ENCODE measurements at regions not wholly inside any gene's neighbourhood (a gene's known extent, or its start where the extent isn't known, plus 50 kb on each side); places are given as distances from the start of the nearest gene placed in this dataset.

DNA sequence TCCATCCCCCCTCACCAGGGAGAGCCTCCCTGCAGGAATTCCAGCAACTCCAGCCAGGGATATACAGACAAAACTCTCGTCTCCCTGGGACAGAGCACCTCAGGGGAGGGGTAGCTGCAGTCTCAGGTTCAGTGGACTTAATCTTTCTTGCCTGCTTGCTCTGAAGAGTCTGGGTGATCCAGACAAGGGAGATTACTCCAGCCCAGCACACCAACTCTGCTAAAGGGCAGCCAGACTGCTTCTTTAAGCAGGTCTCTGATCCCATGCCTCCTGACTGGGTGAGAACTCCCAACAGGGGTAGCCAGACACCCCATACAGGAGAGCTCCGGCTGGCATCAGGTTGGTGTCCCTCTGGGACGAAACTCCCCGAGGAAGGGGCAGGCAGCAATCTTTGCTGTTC is 888.7 kb downstream of the RAB28 start:
- no peak for DNase-seq (ENCODE audit: extremely low read depth in 1 of 4, low spot score in 3 of 4)
- H3K27ac ChIP-seq (ENCODE audit: extremely low read depth, low read depth, low read length) = no peak overlapping the region
- H2AFZ ChIP-seq (ENCODE audit: low read depth, low read length) = no peak overlapping the region
- no peaks in the 10 kb centered on the region for H3K9me1 ChIP-seq (ENCODE audit: control insufficient read depth, insufficient read depth, low read length)
- H3K36me3 ChIP-seq (ENCODE audit: control insufficient read depth, insufficient read depth, low read length) = no peaks in the 10 kb centered on the region
- no peak overlapping the region for H3K4me2 ChIP-seq (ENCODE audit: insufficient read depth, low read length)
- in situ Hi-C loops (cut with MboI) (no loop called here), intact Hi-C loops (cut with micrococcal nuclease) (no loop called here)
- POLR2A ChIA-PET = no interaction called here
- TF ChIP-seq NRF1 (conservative IDR thresholded peaks at IDR 0.05 in 1 of 2, IDR thresholded peaks at IDR 0.05 in 1 of 2) (no peak), PTRF (tag; IDR thresholded peaks at IDR 0.05) (no peak), HEY1 (CRISPR knock-in tag; IDR thresholded peaks at IDR 0.05; ENCODE audit: borderline replicate concordance) (no peak), ZNF217 (CRISPR knock-in tag; IDR thresholded peaks at IDR 0.05) (no peak), ZNF316 (IDR thresholded peaks at IDR 0.05) (no peak), CREBBP (IDR thresholded peaks at IDR 0.05; ENCODE audit: low read depth, low read length) (no peak)
- TF ChIP-seq, protein P1, sequence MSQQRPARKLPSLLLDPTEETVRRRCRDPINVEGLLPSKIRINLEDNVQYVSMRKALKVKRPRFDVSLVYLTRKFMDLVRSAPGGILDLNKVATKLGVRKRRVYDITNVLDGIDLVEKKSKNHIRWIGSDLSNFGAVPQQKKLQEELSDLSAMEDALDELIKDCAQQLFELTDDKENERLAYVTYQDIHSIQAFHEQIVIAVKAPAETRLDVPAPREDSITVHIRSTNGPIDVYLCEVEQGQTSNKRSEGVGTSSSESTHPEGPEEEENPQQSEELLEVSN (IDR thresholded peaks at IDR 0.05; ENCODE audit: borderline replicate concordance in 1 of 2, extremely low read depth in 1 of 2, insufficient read depth in 1 of 2, insufficient read length in 1 of 2, low read depth in 1 of 2, low read length in 1 of 2, poor library complexity in 1 of 2, severe bottlenecking in 1 of 2) = no peak
- TF ChIP-seq, protein P2, sequence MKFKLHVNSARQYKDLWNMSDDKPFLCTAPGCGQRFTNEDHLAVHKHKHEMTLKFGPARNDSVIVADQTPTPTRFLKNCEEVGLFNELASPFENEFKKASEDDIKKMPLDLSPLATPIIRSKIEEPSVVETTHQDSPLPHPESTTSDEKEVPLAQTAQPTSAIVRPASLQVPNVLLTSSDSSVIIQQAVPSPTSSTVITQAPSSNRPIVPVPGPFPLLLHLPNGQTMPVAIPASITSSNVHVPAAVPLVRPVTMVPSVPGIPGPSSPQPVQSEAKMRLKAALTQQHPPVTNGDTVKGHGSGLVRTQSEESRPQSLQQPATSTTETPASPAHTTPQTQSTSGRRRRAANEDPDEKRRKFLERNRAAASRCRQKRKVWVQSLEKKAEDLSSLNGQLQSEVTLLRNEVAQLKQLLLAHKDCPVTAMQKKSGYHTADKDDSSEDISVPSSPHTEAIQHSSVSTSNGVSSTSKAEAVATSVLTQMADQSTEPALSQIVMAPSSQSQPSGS (CRISPR knock-in tag; IDR thresholded peaks at IDR 0.05) = no peak
- TF ChIP-seq, protein P3, sequence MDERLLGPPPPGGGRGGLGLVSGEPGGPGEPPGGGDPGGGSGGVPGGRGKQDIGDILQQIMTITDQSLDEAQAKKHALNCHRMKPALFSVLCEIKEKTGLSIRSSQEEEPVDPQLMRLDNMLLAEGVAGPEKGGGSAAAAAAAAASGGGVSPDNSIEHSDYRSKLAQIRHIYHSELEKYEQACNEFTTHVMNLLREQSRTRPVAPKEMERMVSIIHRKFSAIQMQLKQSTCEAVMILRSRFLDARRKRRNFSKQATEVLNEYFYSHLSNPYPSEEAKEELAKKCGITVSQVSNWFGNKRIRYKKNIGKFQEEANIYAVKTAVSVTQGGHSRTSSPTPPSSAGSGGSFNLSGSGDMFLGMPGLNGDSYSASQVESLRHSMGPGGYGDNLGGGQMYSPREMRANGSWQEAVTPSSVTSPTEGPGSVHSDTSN (CRISPR knock-in tag; IDR thresholded peaks at IDR 0.05; ENCODE audit: low read depth) = no peak
- TF ChIP-seq, protein P3 (tag; conservative IDR thresholded peaks at IDR 0.05; ENCODE audit: low read depth) = no peak
- WGBS (ENCODE audit: insufficient coverage, low coverage, missing lambda C conversion rate) = 3% methylated on average over 4 of the region's 4 CpGs
- H4K20me1 ChIP-seq (replicated peaks; ENCODE audit: control insufficient read depth, insufficient read depth, low read length) = no peaks in the 10 kb centered on the region
- FAIRE-seq = no peak
- no peak overlapping the region for H3K4me3 ChIP-seq
- no peaks in the 10 kb centered on the region for H3K79me2 ChIP-seq (ENCODE audit: control insufficient read depth, insufficient read depth, low read length)
- CTCF ChIA-PET (ENCODE audit: low intra/inter-chr PET ratio) = no interaction called here
- no peaks in the 10 kb centered on the region for H3K4me1 ChIP-seq (replicated peaks in 1 of 2; ENCODE audit: control insufficient read depth in 2 of 2, insufficient read depth in 2 of 2, low read length in 2 of 2)
- no peak overlapping the region for H3K9ac ChIP-seq (ENCODE audit: insufficient read depth in 1 of 2, low read depth in 2 of 2, low read length in 2 of 2)
- no peak for ATAC-seq
- no peaks in the 10 kb centered on the region for H3K27me3 ChIP-seq (ENCODE audit: control insufficient read depth in 2 of 2, insufficient read depth in 2 of 2, low read length in 2 of 2)
- H3K9me3 ChIP-seq (replicated peaks; ENCODE audit: control insufficient read depth, insufficient read depth, low read depth, low read length) = no peaks in the 10 kb centered on the region
- no TSS peak for BruUV-seq (replicated peaks)

All from K562 (cell line).